ENCODE measurements at regions not wholly inside any gene's neighbourhood (a gene's known extent, or its start where the extent isn't known, plus 50 kb on each side); places are given as distances from the start of the nearest gene placed in this dataset.

- no peak for TF ChIP-seq CTCF (IDR thresholded peaks at IDR 0.05)
- TF ChIP-seq POLR2A (IDR thresholded peaks at IDR 0.05) = no peak
These were observed 1336.3 kb downstream of the FAM181B start for GRCh38 chr11:81397316-81397715.

Data from Peyer's patch (tissue), 4 donors.